DND-41 (cell line): ENCODE measurements at regions not wholly inside any gene's neighbourhood (a gene's known extent, or its start where the extent isn't known, plus 50 kb on each side); places are given as distances from the start of the nearest gene placed in this dataset.

Experiments
- CTCF ChIP-seq: IDR thresholded peaks from 2 replicates; pipeline ENCODE4 v1.5.1; 2012; ENCODE audit warnings: borderline replicate concordance, low read length, moderate library complexity, mild to moderate bottlenecking; ENCODE audit not compliant: poor library complexity, severe bottlenecking; ENCODE audit errors: extremely low read depth
- EZH2 ChIP-seq: IDR thresholded peaks from 3 replicates; pipeline ENCODE4 v1.6.1; 2012; ENCODE audit warnings: borderline replicate concordance, low read depth, mild to moderate bottlenecking, moderate library complexity, low read length, inconsistent platforms; ENCODE audit not compliant: severe bottlenecking

DNA sequence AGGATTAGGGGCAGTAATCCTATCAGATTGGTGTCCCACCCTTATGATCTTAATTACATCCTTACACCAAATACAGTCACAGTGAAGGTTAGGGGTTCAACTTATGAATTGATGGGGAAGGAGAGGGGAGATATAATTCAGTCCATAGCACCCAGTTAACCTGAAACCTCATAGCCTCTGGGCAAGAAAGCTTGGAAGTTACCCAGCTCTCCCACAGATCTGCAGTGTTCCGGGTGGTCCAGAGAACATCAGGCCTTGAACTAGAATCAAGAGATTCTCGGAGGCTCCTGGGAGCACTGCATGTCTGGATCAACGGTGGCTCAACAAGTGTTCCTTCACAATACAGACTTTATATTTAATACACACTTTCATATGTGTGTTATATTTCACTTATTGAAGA is 392.6 kb upstream of the MARCKS start:
- TF ChIP-seq CTCF: no peak
- TF ChIP-seq EZH2: no peak
